IPS-20b (cell line): ENCODE measurements at regions not wholly inside any gene's neighbourhood (a gene's known extent, or its start where the extent isn't known, plus 50 kb on each side); places are given as distances from the start of the nearest gene placed in this dataset.
"Not testable (repeated sequence)": the region's sequence is repeated elsewhere in the genome, so short reads cannot be mapped to it uniquely, and the experiment has no call there.

Source experiments
- H3K27ac ChIP-seq: one replicate; pipeline ENCODE4 v1.5.1; 2013; ENCODE audit warnings: low read length
- H3K27me3 ChIP-seq: 2 replicates; pipeline ENCODE4 v1.6.1; 2013; ENCODE audit warnings: mild to moderate bottlenecking, low read length, inconsistent platforms; ENCODE audit not compliant: insufficient read depth
- H3K36me3 ChIP-seq: 2 replicates; pipeline ENCODE4 v1.6.1; 2013; ENCODE audit warnings: low read depth, mild to moderate bottlenecking, inconsistent platforms, low read length, moderate library complexity; ENCODE audit not compliant: insufficient read depth
- H3K4me1 ChIP-seq: 2 replicates; pipeline ENCODE4 v1.6.1; 2013; ENCODE audit warnings: mild to moderate bottlenecking, control low read depth, inconsistent platforms, low read length, moderate library complexity; ENCODE audit not compliant: insufficient read depth
- H3K4me3 ChIP-seq: 2 replicates; pipeline ENCODE4 v1.5.1; 2013; ENCODE audit warnings: mild to moderate bottlenecking, low read length, inconsistent platforms
- H3K9ac ChIP-seq: 2 replicates; pipeline ENCODE4 v1.6.1; 2013; ENCODE audit warnings: low read depth, mild to moderate bottlenecking, inconsistent platforms, low read length, moderate library complexity
- H3K9me3 ChIP-seq: 2 replicates; pipeline ENCODE4 v1.6.1; 2013; ENCODE audit warnings: mild to moderate bottlenecking, low read depth, low read length, inconsistent platforms; ENCODE audit not compliant: insufficient read depth

DNA sequence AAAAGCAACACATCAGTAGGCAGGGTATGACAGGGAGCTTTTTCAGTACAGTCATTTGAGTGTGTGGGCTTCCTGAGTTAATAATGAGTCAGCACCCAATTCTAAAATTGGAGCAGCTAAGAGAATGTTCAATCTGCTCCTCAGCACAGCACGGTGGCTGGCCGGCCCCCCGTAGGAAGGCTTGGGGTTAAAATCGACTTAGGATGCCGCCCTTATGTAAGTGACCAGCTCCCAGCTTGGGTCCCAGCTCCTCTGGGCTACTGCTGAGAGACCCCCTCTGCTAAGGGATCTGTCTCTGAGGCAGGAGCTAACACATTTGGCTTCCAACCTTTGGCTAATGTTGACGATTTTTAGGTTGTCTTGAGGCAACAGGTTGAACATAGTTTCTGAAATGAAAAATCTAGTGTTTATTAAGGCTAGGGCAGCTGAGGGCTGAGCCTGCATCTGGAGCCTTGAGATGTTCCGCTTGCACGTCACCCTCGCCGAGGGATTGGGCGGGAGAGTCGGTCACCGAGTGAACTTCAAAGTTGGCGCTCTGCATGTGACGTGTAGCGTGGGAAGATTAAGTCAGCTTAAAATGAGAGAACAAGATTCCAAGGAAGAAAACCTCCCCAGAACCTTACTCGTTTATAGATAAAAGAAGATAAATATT, 291.3 kb upstream of the PLGLB2 start:
- H3K27ac ChIP-seq, H3K4me3 ChIP-seq, H3K36me3 ChIP-seq: not testable (repeated sequence)

DNA sequence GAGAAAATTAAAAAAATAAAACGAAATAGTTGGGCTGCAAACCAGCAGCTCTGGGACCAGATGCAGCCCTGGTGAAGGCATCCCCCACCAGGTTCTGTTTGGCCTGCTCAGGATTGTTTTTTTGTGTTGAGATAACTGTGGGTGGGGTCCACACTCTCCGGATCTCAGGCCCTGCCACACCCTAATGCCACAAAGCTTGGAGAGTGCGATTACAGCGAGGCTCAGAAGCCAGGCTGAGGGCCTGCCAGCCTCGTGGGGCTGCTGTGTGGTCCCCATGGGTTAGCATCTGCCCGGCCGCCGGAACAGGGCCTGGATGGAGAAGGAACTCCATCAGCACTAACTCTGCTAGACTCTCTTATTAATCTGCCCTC, 290.8 kb upstream of the PLGLB2 start:
- H3K27me3 ChIP-seq, H3K4me1 ChIP-seq, H3K4me3 ChIP-seq, H3K9ac ChIP-seq, H3K9me3 ChIP-seq, H3K36me3 ChIP-seq, H3K27ac ChIP-seq: not testable (repeated sequence)

More for the DNA sequence above, 291.3 kb upstream of the PLGLB2 start:
- not testable (repeated sequence) for H3K27me3 ChIP-seq, H3K9ac ChIP-seq, H3K9me3 ChIP-seq, H3K4me1 ChIP-seq

DNA sequence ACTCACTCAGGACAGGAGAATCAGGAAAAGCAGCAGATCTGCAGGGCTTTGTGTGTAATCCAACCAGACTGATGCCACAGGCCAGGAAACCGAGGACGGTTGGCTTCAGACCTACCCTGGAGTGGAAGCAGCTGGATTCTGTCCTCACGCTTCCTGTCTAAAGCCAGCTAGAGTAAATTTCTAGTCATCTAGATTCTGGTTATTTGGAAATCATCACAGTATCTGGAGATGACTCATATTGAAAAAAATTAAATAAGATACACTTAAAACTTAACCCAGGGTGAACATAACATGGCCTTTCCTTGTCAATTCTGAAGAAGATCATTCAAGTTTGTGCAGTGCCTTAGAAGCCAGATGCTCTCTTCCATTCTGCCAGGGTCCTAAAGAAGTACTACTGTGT, 288.9 kb upstream of the PLGLB2 start:
- H3K9me3 ChIP-seq, H3K27me3 ChIP-seq, H3K4me1 ChIP-seq, H3K27ac ChIP-seq, H3K36me3 ChIP-seq, H3K4me3 ChIP-seq, H3K9ac ChIP-seq: not testable (repeated sequence)

DNA sequence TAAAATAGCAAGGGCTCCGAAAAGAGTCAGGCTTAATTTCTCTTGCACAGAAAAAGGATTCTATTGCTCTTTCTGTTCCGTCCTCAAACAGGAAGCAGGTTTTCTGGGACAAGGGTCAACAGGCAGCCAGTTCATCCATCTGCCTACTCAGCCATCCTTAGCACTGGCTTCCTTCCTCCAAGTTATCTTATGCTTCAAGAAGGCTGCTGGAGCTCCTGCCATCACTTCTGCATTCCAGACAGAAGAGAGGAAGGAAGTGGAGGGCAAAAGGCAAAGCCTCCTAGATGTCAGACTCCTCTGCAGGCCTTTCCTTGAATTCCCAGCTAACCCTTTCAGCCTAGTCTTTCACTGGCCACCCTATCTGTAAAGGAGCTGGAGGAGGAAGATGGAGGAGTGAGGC, 287.8 kb upstream of the PLGLB2 start:
- H3K27ac ChIP-seq, H3K4me1 ChIP-seq: not testable (repeated sequence)

DNA sequence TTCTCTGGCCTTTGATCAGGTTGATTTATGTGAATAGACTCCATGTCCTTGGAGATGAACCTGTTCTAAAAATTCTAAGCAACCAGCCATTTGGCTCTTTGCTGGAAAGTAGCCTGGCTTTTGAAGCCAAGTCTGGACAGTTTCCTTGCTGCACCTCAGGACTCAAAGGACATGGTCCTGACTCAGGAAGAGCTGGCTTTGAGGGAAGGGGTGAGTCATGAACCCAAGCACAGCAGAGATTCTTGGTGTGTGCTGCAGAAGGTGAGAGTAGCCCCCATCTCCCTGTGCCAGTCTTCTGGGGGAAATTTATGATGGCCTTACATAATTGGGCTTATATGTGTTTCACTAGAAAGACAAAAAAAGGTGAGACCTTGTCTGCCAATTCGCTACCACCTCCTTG, 287.2 kb upstream of the PLGLB2 start:
- H3K4me3 ChIP-seq, H3K9me3 ChIP-seq, H3K27me3 ChIP-seq, H3K36me3 ChIP-seq, H3K9ac ChIP-seq, H3K4me1 ChIP-seq, H3K27ac ChIP-seq: not testable (repeated sequence)

More for the DNA sequence above, 287.8 kb upstream of the PLGLB2 start:
- H3K4me3 ChIP-seq, H3K9me3 ChIP-seq, H3K36me3 ChIP-seq, H3K9ac ChIP-seq, H3K27me3 ChIP-seq: not testable (repeated sequence)

DNA sequence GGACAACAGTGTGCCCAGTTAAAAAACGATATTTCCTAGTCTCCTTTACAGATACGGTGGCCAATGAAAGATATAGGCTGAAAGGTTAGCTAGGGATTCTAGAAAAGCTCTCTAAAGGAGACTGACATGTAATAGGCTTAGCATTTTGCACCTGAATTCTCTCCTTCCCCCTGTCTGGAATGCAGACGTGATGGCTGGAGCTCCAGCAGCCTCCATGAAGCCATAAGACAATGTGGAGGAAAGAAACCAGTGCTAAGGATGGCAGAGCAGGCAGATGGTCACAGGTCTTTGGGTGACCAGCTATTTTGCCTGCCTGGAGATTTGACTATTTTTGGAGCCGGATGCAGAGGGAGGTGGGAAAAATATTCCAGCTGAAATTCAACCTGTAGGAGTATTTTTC, 286.2 kb upstream of the PLGLB2 start:
- H3K4me3 ChIP-seq, H3K36me3 ChIP-seq, H3K9me3 ChIP-seq, H3K4me1 ChIP-seq, H3K27ac ChIP-seq, H3K9ac ChIP-seq, H3K27me3 ChIP-seq: not testable (repeated sequence)

DNA sequence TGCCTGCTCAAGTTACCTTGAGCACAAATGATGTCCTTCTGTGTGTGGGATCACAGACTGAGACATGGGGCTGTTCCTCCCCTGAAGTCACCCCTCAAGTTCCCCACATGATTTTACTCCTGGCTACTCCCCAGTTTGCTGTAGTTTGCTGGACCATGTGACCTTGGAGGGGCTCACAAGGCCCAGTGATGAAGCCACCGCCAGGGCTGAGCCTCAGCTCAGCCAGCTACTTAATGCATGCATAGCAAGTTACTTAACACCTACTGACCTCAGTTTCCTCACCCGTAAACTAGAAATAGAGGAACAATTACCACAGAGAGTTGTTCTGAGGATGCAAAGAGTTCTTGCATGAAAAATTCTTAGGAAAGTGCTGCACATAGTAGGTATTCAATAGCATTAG, 283.7 kb upstream of the PLGLB2 start:
- not testable (repeated sequence) for H3K36me3 ChIP-seq, H3K27me3 ChIP-seq, H3K9me3 ChIP-seq, H3K27ac ChIP-seq, H3K9ac ChIP-seq, H3K4me3 ChIP-seq, H3K4me1 ChIP-seq

DNA sequence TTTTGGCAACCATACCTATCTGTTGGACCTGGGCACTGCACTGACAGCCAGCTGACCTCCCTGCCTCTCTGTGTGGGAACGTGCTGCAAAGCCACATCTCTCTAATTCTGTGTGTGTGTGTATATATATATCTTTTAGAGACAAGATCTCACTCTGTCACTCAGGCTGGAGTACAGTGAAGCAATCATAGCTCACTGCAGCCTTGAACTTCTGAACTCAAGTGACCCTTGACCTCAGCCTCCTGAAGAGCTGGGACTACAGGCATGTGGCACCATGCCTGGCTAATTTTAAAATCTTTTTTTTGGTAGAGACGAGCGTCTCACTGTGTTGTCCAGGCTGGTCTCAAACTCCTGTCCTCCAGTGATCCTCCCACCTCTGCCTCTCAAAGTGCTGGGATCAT, 282.2 kb upstream of the PLGLB2 start:
- not testable (repeated sequence) for H3K4me1 ChIP-seq, H3K27me3 ChIP-seq, H3K9me3 ChIP-seq, H3K4me3 ChIP-seq, H3K27ac ChIP-seq, H3K36me3 ChIP-seq, H3K9ac ChIP-seq

DNA sequence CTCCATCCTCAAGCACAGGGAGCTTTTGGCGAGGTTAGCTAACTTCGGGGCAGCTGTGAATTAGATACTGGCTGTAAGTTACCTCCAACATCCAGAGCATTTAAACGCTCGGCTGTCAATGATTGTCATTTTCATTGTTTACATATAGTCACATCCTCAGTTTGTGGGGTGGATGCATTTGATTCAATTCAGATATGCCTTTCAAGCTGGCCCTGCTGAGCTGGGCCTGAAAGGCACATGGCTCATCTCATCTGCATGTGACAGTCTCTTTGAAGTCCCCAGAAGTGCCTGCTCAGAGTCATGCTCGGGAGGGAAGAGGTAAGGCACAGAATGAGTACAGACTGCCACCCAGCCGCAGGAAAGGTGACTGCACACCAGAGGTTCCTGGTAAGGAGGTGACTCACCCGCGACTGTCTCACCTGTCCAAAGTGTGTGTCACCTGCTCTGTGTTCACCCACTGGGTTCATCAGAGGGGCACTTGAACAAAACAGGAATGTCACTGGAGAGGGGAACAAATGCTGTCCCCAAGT, 281.2 kb upstream of the PLGLB2 start:
- H3K9me3 ChIP-seq, H3K27ac ChIP-seq, H3K4me1 ChIP-seq, H3K27me3 ChIP-seq, H3K36me3 ChIP-seq, H3K9ac ChIP-seq, H3K4me3 ChIP-seq: not testable (repeated sequence)

DNA sequence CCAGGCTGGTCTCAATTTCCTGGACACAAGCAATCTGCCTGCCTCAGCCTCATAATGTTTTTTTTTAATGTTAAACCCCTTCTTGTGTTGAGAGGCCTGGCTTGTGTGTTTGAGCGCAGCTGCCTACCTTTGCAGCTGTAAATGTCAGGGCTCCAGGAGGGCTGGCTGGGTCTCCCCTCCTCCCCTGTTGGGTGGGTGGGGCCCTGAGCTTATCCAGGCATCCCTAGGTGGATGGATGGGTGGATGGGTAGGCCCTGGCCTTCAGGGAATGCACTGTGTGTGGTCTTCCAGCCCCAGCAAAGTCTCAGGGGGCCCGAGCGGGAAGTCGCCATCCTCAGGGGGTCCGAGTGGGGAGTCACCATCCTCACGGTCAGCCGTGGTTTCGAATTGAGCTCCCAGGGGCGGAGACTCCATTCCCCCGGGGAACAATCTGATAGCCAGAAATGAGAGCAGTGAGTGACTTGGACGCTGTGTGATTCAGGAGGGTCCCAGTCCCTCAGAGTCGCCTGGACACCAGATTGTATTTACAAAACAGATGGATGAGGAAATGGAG, 279.4 kb upstream of the PLGLB2 start:
- H3K27me3 ChIP-seq, H3K9ac ChIP-seq, H3K36me3 ChIP-seq, H3K4me1 ChIP-seq, H3K9me3 ChIP-seq, H3K4me3 ChIP-seq, H3K27ac ChIP-seq: not testable (repeated sequence)

DNA sequence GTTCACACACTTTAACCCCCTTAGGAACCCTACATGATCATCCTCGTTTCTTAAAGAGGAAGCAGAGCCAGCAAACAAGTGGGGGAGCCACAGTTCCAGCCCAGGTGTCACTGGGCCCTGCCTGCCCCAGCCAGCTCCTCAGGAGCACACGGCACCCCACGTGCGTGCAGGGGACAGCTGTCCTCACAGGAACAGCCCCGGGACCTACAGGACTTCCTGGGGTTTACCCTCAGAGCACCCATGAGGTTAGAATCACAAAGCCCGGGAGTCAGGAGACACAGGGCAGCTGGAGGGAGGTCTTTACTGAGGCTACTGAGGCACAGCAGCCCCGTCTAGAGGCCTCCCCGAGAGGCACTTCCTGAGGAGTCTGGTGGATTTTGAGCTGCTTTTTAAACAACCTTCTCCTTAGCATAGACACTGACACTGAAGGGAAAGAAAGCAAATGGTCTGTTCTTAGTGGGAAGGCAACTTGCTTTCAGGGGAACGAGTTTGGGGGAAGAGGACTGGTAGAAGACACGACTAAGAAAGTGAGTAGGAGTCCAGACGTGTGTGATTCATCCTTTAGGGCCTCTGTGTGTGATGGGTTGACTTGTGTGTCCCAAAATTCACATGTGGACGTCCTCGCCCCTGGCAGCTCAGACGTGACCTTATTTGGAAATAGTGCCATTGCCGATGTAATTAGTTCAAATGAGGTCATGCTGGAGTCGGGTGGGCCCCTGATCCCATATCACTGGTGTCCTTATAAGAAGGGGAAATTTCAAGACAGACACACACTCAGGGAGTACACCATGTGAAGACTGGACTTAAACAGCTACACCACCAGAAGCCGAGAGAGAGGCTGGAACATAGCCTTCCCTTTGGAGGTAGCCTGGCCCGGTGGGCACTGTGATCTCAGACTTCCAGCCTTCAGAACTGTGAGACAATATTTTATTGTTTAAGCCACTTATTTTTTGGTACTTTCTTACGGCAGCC, 278.4 kb upstream of the PLGLB2 start:
- H3K27ac ChIP-seq, H3K9ac ChIP-seq, H3K9me3 ChIP-seq, H3K4me3 ChIP-seq, H3K36me3 ChIP-seq, H3K27me3 ChIP-seq, H3K4me1 ChIP-seq: not testable (repeated sequence)
